LNCAP (cell line): ENCODE measurements at regions not wholly inside any gene's neighbourhood (a gene's known extent, or its start where the extent isn't known, plus 50 kb on each side); places are given as distances from the start of the nearest gene placed in this dataset.

Experiments
- CTCF ChIP-seq: fragments of 450-650 bp; IDR thresholded peaks from 2 replicates; pipeline ENCODE4 v1.5.1; 2017; ENCODE audit warnings: mild to moderate bottlenecking

- TF ChIP-seq CTCF: no peak
Measured at GRCh38 chr2:65754219-65754618, 321.8 kb upstream of the SPRED2 start.

- no peak for TF ChIP-seq CTCF
Measured at GRCh38 chr2:65751408-65751807, 319.0 kb upstream of the SPRED2 start.

GRCh38 chr2:65749545-65749944 lies 317.1 kb upstream of the SPRED2 start:
- TF ChIP-seq CTCF: no peak

GRCh38 chr2:65746931-65747675 lies 314.7 kb upstream of the SPRED2 start:
- TF ChIP-seq CTCF: no peak

- no peak for TF ChIP-seq CTCF
Measured at GRCh38 chr2:65744477-65745200, 312.2 kb upstream of the SPRED2 start.

GRCh38 chr2:65742977-65743376 lies 310.6 kb upstream of the SPRED2 start:
- TF ChIP-seq CTCF: no peak

GRCh38 chr2:65739927-65740326 lies 307.5 kb upstream of the SPRED2 start:
- no peak for TF ChIP-seq CTCF
